ENCODE measurements at regions not wholly inside any gene's neighbourhood (a gene's known extent, or its start where the extent isn't known, plus 50 kb on each side); places are given as distances from the start of the nearest gene placed in this dataset.

DNA sequence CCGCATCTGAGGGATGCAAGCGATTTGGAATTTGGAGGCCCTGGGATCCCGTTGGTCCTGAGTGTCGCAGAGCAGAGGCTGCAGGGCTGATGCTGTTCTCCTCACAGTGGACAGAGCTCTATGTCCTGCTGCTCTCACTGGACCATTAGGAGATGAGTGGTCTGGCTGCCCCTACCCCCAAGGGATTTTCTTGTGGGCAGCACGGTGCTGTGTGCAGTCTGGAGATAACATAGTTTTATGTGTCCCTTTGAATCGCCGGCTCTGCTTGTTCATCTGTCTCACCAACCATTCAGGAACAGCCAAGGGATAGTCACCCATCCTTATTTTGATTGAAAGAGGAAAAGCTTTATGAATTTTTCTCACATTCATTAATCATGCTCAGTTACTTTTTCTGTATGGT is 49.9 kb downstream of the CHRM3 start:
- no peak for DNase-seq

DNA sequence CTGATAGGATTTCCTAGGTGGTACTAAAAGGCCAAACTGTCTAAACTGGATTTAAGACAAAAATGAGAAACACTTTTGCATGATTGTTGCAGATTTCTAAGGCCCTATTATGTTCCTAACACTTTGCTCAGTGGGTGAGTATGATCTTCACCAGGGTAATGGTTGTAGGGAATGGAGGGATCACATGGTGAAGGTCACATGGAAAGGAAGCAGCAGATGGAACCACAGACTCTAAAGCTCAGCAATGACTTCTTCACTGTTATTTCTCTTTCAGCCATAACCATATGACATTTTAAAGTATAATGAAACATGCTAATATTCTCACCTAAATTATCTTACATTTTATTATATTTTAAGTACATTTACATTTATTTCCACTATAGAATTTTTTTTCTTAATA is 51.5 kb downstream of the CHRM3 start:
- no peak for DNase-seq

DNA sequence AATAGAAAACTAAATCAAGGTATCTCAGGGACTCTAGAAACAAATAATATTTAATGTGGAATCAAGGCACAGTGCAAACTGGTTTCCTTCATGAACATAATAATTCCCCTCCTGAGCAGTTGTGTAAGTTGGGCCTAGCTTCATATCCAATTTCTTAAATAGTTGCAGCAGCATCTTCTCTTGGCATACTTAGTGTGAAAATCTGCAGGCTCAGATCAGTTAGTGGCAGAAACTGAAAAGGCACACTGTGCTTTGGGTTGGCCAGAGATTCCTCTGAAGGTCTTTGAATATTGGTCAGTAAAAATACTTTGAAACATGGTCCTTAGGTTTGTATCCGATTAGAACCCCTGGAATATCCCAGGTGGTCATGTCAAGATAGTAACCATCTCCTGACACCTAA is 52.5 kb downstream of the CHRM3 start:
- no peak for DNase-seq

DNA sequence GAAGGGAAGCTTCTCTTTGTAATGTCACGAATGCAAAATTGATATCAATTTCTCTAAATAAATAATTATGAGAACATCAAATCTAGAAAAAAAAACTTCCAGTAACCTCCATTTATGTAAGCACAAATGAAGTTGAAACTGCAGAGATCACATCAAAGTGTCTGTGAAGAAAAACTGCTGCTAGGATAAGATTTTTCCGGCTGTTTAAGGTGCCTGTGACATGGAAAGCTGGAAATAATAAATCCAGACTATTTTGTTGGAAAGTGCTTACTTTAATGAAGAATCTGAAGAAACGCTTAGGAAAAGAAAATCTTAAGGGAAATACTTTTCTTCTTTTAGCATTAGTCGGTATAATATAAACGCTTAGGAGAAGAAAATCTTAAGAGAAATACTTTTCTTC is 57.0 kb downstream of the CHRM3 start:
- no peak for DNase-seq

DNA sequence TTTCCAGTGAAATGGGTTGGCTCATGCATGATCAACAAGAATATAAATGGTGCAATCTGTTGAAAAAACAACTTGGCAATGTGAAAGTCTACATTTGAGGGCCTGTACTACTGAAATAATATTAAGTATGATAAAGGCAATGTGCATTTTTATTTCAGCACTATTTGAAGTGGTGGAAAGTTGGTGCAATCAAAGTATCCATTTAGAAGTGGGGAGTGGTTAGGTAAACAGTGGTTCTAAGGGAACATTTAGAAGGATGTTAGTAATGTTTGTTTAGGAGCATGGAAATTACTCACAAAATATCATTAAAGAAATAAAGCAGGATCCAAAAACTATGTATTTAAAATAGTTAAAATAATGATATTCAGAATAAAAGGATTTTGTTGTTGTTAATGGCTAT is 60.2 kb downstream of the CHRM3 start:
- DNase-seq = no peak

DNA sequence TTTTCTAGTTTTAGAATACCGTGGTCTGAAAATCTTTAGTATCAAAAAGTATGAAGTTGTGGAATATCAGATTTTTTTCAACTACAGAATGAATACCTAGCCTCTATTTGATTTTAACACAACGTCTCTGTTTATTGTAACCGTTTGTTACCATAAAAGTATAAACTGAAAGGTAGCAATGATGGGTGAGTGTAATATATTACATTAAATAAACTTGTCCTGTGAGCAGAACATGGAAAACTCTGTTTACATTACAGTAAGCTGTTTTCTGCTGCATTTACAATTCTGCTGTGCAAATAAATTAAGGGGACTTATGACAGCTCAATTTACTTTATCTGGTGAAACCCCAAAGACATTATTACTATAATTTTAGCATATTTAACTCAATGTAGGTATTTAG is 62.5 kb downstream of the CHRM3 start:
- no peak for DNase-seq

DNA sequence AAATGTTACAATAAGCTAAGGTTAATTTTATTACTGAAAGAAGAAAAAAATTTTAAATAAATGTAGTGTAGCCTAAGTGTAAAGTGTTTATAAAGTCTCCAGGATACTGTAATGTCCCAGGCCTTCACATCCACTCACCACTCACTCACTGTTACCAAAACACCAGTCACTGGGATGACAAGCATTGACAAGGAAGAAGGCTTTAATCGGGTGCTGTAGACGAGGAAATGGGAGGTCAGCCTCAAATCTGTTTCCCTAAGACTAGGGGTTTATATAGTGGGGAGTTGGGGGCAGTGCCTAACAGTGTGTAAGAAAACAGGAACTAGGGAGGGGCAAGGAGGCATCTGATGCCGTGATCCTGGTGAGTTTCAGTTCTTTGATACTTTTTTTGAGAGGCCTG is 69.4 kb downstream of the CHRM3 start:
- DNase-seq = no peak

DNA sequence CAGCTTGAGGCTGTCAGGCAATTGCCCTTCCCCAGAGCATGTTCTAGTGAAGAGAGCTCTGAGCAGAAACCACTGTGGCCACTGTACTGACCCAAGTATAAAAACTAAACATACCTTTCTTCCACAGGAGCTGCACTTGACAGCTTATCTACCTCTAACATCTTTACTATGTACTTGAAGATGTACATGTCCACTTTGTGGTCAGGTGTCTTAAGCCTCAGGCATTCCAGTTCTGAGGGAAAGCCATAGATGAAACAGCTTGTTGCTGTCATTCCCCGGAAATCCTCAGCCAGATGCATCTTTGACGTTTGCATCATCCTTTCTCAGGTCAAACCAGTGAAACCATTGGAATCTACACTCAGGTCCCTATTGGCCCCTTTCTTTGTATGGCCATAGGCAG is 70.4 kb downstream of the CHRM3 start:
- DNase-seq = no peak

DNA sequence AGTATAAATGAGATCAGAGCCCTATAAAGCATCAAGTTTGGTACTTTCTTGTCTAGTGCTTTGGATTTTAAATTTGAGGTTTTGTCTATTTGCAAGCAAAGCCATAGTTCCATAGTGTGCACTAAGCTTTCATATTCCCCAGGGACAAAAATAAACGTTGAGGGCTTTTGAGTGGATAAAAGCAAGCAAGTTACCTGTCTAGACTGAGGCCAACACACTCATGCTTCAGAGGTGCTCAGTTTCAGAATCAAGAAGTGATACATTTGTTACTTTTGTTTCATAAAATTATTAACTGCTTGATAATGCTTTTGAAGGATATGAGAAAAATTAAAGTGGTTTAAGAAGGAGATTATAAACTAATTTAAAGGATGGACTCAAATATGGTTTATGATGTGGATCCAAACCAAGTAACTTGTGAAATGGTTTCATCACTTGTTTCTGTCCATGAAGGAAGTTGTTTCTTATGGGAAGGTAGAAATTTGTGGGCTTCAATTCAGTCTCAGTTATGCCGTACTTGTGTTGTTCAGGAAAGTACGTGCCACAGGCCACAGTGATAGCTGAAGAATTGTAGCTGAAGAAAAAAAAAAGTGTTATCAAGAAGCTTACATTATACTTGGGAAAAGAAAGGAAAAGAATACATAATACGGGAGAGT is 71.2 kb downstream of the CHRM3 start:
- no peak for DNase-seq

DNA sequence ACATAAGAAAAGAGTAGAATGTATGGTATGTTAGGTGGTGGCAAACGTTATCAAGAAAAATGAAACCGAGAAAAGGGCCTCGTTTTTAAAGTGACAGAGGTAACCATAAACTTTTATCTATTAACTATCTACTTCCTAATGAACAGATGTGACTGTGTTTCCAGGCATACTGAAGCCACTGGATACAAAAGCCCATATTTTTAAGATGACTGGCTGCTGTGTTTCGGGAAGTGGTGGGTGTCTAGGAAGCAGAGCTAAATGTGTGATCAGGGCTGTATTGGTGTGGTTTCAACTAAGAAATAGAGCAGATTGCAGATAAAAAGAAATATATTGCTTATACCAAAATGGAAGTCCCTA is 71.8 kb downstream of the CHRM3 start:
- DNase-seq = no peak

DNA sequence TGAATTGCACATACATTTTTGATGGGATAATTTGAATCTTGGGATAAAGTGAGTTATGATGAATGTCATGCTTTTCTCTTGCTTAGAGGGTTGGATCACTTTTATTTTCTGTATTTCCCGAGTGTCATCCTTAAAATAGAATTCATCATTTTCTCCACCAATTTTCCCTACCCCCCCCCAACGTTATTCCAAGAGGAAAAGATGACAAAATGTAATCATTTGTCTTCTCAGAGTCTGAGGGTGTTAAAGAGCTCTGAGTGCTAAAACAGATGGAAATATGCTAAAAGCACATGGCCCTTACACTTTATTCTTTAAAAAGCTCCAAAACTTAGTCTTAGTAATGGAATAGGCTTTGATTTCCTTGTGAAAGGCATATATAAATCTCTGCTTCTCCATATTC is 81.4 kb downstream of the CHRM3 start:
- DNase-seq = no peak

DNA sequence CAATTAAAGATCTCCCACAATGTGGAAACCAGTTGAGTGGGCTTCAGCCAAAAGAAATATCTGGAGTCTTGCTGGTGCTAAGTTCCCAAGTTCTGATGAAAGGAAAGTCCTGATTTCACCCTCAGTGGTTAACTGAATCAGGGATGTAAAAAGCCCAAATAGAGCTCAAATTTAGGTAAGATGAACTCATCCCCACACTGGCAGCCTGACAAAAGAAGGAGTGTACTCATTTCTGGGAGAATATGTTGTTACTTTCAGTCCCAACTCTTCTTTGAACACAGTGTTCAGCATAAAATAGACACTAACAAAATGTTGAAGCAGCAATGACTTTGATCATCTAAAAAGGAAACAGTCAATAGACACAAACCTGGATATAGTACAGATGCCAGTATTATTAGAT is 91.7 kb downstream of the CHRM3 start:
- no peak for DNase-seq

DNA sequence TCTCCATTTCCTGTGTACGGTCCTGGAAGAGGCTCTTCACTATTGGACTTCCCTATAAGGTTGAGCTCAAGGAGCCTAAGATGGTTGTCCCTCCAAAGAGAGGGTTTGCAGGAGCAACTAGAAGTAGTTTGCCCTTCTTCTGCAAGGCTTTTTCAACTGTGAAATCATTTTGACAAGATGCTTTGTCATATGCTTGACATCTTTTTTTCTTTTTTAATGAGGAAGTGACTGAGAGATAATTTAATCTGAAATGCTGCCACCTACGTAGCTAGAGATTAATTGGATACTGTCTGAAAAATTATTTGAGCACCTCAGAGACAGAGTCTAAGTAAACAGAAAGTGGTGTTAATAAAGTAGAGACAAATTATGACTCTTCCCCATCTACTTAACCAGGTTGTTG is 97.0 kb downstream of the CHRM3 start:
- no peak for DNase-seq

DNA sequence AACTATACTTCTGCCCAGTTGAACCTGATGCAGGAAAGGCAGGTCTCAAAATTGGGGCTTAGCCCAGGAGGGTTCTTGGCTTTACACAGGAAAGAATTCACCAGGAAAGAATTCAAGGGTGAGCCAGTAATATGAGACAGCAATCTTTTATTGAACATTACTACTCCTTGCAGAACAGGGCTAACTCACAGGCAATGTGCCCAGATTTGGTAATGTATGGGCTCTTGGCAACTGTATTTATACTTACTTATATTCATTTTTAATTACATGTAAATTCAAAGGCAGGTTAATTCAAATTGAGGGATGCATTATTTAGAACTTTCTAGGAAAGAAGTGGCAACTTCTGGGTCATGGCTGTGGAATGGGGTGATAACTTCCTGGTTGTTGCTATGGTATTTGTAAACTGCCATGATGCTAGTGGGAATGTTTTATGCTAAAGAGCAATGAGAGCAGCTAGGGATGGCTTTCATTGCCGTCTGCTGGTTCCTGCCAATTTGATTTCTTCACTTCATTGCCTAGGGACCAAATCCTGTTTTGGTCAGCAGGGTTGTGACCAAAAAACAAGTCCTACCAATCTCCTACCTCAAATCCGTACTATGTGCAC is 107.5 kb downstream of the CHRM3 start:
- no peak for DNase-seq

DNA sequence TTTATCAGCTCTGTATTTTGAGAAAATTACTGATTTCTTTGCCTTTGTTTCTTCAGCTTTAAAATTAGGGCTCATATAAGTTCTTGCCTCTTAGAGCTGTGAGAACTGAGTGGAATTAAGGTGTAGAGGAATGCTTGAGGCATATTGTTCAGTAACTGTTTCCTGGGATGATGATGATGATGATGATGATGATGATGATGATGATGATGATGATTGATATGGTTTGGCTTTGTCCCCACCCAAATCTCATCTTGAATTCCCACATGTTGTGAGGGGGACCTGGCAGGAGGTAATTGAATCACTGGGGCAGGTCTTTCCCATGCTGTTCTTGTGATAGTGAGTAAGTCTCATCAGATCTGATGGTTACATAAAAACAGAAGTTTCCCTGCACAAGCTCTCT is 118.7 kb downstream of the CHRM3 start:
- no peak for DNase-seq

DNA sequence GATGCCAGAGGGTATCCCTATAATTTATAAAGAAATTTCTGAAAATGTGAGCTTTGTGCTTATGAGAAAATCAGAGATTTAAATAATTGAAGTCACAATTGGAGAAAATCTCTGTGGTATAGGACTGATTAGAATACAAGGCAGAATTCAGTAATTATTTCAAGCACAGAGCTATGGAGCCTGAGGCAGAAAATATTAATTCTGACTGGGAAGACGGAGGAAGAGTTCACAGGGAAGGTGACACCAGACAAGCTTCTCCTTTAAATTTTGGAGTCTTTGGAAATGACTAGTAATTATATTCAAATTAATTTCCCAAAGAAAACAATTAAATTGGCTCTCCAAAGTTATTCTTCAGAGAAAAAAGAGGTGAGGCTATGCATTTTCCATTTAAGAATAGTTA is 121.5 kb downstream of the CHRM3 start:
- DNase-seq = no peak

DNA sequence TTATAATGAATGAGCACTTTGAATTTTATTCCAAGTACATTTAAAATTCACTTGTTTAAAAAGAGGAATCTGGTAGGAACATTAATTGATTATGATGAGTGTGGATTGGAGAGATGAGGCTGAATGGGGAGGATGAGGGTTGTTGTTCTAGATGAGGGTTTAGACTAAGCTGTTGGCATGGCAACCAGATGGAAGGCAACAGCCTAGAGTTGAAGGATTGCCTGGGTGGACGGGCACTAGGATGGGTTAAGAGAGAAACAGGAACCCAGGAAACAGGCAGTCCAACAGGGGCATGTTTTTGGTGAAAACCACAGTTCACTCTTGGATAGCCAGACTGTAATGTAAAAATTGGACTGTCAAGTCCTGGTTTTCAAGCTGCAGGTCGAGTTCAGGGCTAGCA is 125.5 kb downstream of the CHRM3 start:
- DNase-seq = no peak

DNA sequence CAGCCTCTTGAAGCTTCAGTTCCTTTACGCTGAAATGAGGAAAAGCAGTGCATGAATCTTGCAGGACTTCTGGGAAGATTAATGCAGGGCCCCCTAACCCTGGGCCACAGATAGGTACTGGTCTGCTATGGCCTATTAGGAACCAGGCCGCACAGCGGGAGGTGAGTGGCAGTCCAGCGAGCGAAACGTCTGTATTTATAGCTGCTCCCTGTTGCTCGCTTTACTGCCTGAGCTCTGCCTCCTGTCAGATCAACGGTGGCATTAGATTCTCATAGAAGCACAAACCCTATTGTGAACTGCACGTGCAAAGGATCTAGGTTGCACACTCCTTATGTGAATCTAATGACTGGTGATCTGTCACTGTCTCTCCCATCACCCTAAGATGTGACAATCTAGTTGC is 130.2 kb downstream of the CHRM3 start:
- no peak for DNase-seq

DNA sequence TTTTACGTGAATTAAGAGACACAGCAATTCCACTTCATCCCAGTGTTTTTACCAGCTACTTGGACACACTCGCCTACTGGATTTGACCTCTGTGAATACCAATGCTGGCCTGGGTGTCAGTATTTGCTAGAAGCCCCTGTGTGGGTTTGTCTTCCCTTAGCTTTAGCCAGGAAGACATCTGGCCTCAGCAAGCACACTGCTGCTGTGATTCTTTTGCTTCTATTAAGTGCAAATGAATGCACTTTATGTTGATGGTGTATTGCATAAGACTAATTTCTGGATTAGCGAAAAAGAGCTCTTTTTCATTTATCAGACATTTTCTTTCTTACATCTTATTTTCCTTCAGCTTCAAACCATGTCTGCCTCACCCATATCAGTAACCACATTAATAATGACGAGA is 140.0 kb downstream of the CHRM3 start:
- DNase-seq = no peak

DNA sequence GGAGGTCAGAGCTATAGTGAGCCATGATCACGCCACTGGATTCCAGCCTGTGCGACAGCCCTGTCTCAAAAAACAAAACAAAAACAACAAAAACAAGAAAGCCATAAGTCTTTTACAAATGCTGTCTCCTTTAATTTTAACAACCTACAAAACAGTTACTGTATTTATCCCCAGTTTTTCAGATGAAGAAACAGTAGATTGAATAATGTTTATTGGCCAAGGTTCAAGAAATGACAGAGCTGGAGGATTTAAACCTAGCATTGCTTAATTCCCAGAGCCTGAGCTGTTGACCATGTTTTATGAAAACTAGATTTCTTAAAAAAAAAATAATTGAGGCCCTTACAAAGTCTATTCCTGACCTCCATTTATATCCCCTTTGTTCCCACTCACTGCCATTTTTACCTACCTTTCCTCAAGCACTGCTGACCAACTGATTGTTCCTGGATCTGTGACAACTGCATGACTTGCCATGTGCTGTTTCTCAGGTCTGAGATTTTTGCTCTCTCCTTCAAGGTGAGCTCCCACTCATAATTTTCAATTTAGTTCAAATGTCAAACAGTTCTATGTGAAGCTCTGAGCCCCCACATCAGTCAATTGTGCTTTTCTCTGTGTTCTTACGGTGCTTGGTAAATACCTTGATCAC is 140.8 kb downstream of the CHRM3 start:
- DNase-seq = no peak

DNA sequence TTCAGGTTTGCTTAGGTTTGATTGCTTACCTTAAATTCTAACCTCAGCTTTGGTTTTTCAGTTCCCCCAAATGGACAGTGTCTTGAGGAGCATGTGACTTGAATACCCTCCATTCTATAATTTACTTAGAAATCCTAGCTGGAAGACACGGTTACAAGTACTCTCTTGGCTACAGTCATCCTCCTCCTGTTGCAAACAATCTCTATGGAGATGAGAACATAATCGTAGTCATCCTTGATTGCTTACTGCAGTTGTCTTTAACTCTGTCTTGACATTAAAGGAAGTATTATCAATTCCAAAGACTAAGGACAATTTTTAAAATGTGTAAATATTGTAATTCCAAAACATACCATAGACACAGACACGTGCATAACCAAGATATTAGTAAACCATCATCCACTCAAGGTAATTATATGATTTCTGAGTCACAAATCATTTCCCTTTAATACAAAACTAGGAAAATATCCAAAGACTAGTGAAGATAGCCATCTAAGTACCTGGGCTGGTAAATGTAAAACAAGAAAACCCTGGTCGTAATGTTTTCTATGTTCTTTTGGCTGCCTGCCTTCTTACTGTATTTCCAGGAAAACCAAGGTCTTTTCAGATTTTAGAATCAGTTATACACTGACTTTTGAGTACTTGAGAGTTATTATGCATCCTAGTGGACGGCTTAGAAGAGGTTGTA is 149.9 kb downstream of the CHRM3 start:
- DNase-seq = no peak

DNA sequence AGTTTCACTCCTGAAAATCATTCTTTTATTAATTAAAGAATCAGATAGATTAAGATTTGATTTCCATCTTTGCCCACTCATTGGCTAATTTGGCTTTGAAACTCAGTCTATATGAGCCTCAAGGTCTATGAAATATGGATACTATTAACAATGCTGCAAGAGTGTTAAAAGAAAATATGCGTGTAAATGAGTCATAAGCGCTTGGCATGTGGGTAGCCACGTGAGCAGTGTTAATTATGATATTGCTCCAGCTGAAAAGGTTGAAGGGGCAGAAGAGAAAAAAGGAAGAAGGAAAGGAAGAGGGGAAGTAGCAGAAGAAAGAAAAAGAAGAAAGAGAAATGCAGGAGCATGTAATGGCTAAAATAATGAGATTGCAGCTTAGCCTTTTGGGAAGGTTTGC is 151.4 kb downstream of the CHRM3 start:
- DNase-seq = no peak

DNA sequence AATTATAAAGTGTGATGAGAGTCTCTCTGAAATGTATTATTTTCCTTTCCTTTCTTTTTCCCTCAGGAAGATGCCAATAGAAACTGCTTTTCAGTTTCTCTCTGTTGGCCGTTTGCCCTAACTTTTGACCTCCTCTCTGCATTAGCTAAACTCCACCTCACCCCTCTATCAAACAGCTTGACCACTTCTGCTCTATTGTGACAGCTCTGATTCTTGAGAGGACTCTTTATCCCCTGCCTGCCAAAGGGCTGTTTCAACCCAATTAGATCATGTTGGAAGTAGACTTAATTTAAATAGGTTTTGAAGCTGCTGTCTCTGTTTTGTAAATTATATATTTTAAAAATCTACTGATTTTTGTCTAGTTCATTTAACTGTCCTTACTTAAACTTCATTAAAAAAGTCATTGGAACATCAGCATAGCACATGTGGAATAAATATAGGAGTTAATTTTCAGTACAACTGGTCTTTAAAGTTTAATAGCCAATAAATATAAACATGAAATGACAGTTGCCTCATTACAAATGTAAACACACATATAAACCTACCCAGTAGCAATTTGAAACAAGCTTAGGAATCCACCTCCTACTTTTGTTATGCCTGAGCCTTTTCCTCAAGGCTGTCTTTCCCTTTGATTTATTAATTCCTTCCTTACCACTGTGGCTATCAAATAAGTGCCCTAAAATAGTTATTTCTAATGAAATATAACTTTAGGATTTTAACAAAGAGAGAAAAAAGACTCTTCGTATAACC is 152.0 kb downstream of the CHRM3 start:
- no peak for DNase-seq

DNA sequence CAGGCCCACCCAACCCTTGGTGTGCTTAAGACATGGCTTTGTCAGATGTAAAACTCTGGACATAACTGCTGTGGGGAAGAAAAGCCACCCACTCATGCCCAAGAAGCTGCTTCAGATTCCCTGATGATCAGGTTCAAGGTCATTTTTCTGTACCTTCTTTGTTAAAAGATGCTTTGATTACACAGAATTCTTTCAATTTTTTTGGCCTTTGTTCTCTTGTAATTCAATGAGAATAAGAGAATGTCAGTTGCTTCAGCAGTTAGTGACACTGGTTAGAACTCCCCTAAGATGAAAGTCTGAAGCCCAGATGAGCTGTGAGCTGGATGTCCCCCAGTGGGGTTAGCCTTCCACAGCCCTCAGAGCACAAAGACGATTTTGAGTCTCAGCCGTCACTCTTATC is 152.7 kb downstream of the CHRM3 start:
- DNase-seq = no peak

Data from NCI-H1048 (cell line).